ENCODE measurements at regions not wholly inside any gene's neighbourhood (a gene's known extent, or its start where the extent isn't known, plus 50 kb on each side); places are given as distances from the start of the nearest gene placed in this dataset.

DNA sequence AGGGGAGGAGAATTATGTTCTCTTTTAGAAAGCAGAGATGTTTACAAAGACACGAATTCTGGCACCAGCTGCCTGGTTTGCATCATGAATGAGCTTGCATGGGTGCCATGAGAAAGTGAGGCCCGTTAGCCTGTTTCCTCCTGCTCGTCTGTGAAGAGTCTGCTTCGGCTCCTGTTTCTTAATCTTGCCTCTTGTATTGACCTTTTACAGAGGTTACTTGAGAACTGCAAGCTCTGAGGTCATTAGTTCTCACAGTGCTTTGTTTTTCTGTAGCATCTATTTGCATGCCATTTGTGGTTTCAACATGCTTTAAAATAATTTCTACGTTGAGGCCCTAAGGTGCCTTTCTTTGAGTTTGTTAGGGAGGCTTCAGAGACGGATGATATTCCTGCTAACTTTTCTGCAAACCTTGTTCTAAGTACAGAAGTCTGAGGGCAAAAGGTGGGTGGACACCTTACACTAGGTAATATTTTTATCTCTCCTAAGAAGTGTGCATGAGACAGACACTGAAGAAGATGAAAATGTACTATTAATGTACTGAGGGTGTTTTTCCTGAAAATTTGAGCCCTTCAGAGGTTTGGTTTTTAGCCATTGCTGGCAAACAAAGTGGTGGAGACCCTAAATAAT lies 53.4 kb upstream of the LINC00305 start:
- no peak for DNase-seq
- TF ChIP-seq GATA1 (IDR thresholded peaks at IDR 0.05; ENCODE audit: low read depth, low read length) = no peak
- TF ChIP-seq POLR2A (IDR thresholded peaks at IDR 0.05; ENCODE audit: low read length) = no peak

DNA sequence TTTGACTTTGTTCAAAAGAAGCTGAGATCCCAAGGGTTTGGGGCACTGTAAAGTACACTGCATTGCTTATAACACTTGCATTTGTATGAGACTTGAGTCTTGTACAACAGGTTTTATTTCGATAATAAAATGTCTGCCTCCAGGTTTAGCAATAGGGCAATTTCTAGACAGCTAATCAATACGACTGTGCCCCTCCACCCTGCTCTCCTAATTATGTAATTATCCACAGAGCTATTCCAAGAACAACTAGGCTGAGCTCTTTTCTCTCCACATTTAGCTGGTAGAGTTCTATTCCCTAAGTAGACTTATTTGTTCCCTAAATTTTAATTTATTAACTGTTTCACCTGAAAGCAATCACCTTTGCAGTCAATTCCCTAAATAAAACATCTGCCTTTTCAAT lies 52.9 kb upstream of the LINC00305 start:
- no peak for DNase-seq
- TF ChIP-seq GATA1 (IDR thresholded peaks at IDR 0.05; ENCODE audit: low read depth, low read length) = no peak
- no peak for TF ChIP-seq POLR2A (IDR thresholded peaks at IDR 0.05; ENCODE audit: low read length)

DNA sequence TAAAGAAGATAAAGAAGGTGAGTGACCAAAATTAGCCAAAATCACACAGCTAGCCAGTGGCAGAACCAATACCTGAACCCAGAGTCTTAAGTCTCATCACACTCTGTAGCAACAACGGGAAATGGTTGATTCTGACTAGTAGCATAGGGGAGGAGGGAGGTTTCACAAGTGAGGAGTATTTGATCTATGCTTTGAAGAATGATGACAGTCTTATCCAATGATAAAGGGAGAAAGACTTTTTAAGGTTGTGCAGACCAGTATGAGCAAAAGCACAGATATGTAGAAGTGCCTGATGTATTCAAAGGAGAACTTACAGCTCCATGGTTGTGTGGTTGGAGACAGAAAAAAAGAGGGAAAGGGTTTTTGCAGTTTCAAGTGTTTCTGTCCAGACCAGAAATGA lies 50.7 kb upstream of the LINC00305 start:
- no peak for TF ChIP-seq POLR2A (IDR thresholded peaks at IDR 0.05; ENCODE audit: low read length)
- no peak for TF ChIP-seq GATA1 (IDR thresholded peaks at IDR 0.05; ENCODE audit: low read depth, low read length)
- DNase-seq = no peak
